T-helper 2 cell treated with Interferon-gamma antibody and Interleukin-4, amounts not matched to agents 5 μg/mL and 100 μg/mL, for 36 hours (primary cell): ENCODE measurements at regions not wholly inside any gene's neighbourhood (a gene's known extent, or its start where the extent isn't known, plus 50 kb on each side); places are given as distances from the start of the nearest gene placed in this dataset.

Source experiments
- DNase-seq: peaks from one replicate; pipeline ENCODE4 v3.0.0; 2021; ENCODE audit warnings: low spot score
- H3K27ac Mint-ChIP-seq: one replicate; pipeline ENCODE4 v1.8.0; 2021; ENCODE audit warnings: mild to moderate bottlenecking, mixed read lengths
- H3K27me3 Mint-ChIP-seq: one replicate; pipeline ENCODE4 v1.8.0; 2021; ENCODE audit warnings: low read depth, mixed read lengths
- H3K36me3 Mint-ChIP-seq: one replicate; pipeline ENCODE4 v1.8.0; 2021; ENCODE audit warnings: low read depth, mixed read lengths
- H3K4me1 Mint-ChIP-seq: one replicate; pipeline ENCODE4 v1.8.0; 2021; ENCODE audit warnings: low read depth, mixed read lengths
- H3K4me3 Mint-ChIP-seq: one replicate; pipeline ENCODE4 v1.8.0; 2022; ENCODE audit warnings: mild to moderate bottlenecking, moderate library complexity, mixed read lengths
- H3K9me3 Mint-ChIP-seq: one replicate; pipeline ENCODE4 v1.8.0; 2021; ENCODE audit warnings: mixed read lengths

DNA sequence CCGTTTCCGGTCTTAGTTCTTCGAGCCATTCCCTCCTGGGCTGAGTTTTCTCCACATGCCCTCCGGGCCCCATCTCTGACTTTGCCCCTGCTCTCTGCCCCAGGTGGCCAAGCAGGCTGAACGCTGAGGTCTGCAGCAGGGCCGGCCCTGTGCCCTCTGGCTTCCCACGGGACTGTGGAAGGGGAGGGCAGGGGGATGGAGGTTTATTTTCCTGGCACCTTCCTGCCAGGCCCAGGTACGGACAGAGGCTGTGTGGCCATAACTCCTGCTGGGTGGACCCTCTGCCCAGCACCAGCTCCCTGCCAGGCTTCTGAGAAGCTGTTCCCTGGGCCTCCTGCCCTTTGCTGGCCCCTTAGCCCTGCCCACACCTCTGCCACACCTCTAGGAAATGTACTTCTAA, 164.0 kb downstream of the TFCP2L1 start:
- Mint-ChIP-seq H3K36me3 (no peaks in the 10 kb centered on the region), H3K4me1 (no peaks in the 10 kb centered on the region), H3K27ac (no peak overlapping the region), H3K9me3 (no peaks in the 10 kb centered on the region), H3K4me3 (no peak overlapping the region), H3K27me3 (no peaks in the 10 kb centered on the region)
- DNase-seq, result no peak

DNA sequence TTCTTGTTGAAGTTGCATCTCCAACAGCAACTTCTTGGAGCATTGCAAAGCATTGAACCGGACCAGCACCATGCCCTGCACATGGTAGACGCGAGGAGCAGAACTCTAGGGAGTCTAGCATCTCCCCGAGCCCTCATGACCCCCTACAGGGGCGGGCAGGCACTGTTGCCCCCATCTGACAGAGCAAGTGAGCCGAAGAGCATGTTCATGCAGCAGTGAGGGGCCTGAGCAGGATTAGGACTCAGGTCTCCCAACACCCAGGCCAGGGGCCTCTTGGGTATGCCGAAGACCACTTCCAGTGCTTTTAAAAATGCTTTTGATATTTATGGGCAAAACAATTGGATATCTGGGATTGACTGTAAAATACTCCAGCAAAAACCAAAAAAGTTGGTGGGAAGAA, 163.3 kb downstream of the TFCP2L1 start:
- DNase-seq, result no peak
- Mint-ChIP-seq H3K9me3 (no peaks in the 10 kb centered on the region), H3K4me3 (no peak overlapping the region), H3K36me3 (no peaks in the 10 kb centered on the region), H3K27me3 (no peaks in the 10 kb centered on the region), H3K4me1 (no peaks in the 10 kb centered on the region), H3K27ac (no peak overlapping the region)

DNA sequence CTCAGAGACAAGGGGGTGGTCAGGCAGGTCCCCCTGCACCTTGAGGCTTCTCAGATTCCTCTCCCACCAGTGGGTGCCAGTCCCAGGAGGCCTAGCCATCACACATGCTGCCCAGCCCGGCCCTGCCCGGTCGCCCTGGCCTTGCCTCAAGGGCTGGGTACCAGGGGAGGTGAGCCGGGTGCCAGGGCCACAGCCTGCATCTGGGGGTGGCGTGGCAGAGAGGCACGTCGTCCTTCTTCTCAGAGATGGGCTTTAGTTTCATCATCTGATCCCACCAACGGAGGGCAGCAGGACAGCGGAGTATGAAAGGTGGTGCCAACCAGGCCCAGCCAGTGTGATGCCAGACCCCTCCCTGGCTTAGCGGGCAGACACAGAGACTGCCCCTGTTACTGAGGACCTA, 161.7 kb downstream of the TFCP2L1 start:
- Mint-ChIP-seq H3K4me1 (no peaks in the 10 kb centered on the region), H3K9me3 (no peaks in the 10 kb centered on the region), H3K36me3 (no peaks in the 10 kb centered on the region), H3K4me3 (no peak overlapping the region), H3K27me3 (no peaks in the 10 kb centered on the region), H3K27ac (no peak overlapping the region)
- DNase-seq, result no peak

DNA sequence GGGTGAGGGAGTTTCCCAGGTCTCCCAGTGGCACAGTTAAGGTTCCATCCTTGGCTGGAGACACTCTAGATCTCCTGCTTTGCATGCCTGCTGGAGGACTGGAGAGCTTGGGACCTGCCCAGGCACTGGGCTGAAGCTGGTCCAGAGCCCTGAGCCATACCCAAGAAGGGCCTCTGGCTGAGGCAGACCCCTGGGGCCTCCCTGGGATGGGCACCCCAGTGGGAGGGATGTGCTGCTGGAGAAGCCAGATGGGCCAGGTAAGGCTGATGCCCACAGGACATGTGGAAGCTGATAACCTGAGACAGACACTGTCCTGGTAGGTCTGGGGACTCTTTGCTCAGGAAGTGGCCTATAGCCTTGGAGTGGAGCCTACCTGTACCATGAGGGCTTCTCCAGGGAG, 160.7 kb downstream of the TFCP2L1 start:
- H3K36me3 Mint-ChIP-seq, result no peaks in the 10 kb centered on the region
- no peaks in the 10 kb centered on the region for H3K9me3 Mint-ChIP-seq

DNA sequence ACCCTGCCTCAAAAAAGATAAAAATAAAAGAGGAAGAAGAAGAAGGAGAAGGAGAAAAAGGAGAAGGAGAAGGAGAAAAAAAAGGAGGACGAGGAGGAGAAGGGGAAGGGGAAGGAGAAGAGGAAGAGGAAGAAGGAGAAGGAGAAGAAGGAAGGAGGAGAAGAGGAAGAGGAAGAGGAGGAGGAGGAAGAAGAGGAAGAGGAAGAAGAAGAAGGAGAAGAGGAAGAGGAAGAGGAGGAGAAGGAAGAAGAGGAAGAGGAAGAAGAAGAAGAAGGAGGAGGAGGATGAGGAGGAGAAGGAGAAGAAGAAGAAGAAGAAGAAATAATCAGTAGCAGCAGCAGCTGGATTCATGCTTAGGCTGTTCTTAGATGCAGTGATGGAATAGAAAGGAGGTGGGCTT, 159.7 kb downstream of the TFCP2L1 start:
- no peaks in the 10 kb centered on the region for H3K9me3 Mint-ChIP-seq
- DNase-seq, result no peak
- H3K27me3 Mint-ChIP-seq, result no peaks in the 10 kb centered on the region
- no peaks in the 10 kb centered on the region for H3K36me3 Mint-ChIP-seq
- H3K4me3 Mint-ChIP-seq, result no peak overlapping the region
- H3K27ac Mint-ChIP-seq, result no peak overlapping the region
- no peaks in the 10 kb centered on the region for H3K4me1 Mint-ChIP-seq

More for the DNA sequence above, 160.7 kb downstream of the TFCP2L1 start:
- H3K4me1 Mint-ChIP-seq, result no peaks in the 10 kb centered on the region
- H3K4me3 Mint-ChIP-seq, result no peak overlapping the region
- H3K27ac Mint-ChIP-seq, result no peak overlapping the region
- H3K27me3 Mint-ChIP-seq, result no peaks in the 10 kb centered on the region
- no peak for DNase-seq

DNA sequence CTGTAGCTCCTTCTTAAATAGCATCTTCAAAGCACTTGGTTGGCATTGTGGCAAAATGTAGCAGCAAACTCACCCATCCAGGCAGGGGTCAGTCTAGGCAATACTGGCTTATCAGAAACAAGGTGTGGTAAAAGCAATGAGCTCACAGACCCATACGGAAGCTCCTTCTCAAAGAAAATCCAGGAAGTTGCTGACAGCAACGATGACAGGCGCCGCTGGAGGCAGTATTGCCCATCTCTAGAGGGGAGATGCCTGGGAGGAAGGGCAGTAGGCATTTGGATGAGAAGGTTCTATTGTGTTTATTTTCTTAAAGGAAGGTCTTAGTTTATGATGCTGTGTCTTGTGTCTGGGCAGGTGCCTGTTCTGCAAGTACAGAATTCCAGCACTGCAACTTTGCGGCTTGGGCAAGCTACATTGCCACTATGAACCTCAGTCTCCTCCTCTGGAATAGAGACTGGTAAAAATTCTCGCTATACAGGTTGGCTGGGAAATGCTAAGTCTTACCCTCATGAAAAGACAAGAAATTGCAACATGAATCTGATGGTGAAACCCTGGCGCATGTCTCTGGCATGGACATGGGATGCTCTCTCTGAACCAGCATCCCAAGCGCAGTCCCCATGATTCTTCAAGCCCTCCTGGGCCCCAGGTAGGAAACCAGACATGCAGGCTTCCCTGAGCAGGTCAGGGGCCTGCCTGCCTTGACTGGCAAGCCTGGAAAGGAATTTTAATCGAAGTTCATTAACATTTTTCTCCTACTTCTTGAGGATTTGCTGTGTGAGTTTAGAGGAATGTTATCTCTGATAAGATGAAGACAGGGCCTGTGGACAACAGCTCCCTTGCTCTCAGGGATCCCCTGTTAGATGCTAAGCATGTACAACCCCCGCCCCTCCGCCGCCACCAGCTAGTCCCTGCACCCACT, 156.0 kb downstream of the TFCP2L1 start:
- H3K27ac Mint-ChIP-seq, result no peak overlapping the region
- no peaks in the 10 kb centered on the region for H3K4me1 Mint-ChIP-seq
- no peaks in the 10 kb centered on the region for H3K27me3 Mint-ChIP-seq
- H3K9me3 Mint-ChIP-seq, result no peaks in the 10 kb centered on the region
- DNase-seq, result no peak
- H3K4me3 Mint-ChIP-seq, result no peak overlapping the region
- H3K36me3 Mint-ChIP-seq, result no peaks in the 10 kb centered on the region

DNA sequence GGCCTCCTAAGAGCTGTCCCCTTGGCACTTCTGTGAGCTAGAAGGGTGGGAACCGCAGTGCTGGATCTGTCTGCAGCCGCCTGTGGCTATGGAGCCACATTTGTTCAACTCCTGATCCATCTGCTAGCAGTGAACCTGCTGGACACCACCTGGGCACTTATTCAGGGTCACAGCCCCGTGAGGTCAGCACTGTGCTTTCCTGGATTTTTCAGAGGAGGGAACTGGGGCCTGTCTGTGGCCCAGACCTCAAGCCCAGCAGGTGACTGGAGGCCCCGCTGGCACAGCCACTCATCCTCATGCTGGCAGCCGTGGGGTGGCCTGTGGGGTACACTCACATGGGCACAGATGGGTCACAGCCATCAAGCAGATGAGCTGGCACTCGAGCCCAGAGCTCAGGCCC, 155.3 kb downstream of the TFCP2L1 start:
- no peaks in the 10 kb centered on the region for H3K4me1 Mint-ChIP-seq
- H3K36me3 Mint-ChIP-seq, result no peaks in the 10 kb centered on the region
- no peaks in the 10 kb centered on the region for H3K9me3 Mint-ChIP-seq
- H3K27ac Mint-ChIP-seq, result no peak overlapping the region
- H3K4me3 Mint-ChIP-seq, result no peak overlapping the region
- DNase-seq, result no peak
- no peaks in the 10 kb centered on the region for H3K27me3 Mint-ChIP-seq

DNA sequence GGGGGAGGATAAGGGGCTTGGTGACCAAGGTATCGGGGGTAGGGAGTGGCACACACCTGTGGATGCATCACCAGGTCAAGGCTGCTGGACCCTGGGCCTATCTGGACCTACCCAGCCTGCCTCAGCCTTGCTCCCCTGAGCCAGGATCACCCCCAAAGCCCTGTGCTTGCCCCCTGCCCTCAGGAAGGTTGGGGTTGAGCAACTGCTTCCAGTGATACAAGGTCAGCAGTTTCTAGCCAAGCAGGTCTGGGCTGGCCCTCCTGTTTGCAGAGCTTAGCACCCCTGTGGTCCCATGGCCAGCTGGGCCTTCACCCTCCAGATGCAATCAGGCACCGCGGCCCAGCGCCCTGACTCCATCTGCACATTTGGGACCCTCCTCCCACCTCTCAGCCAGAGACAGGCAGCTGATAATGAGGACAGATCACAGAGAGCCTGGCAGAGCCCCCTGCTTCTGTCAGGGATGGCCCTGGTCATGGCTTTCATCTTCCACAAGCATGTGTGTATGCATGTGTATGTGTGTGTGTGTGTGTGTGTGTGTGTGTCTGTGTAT, 154.6 kb downstream of the TFCP2L1 start:
- no peak overlapping the region for H3K27ac Mint-ChIP-seq
- no peak for DNase-seq
- H3K36me3 Mint-ChIP-seq, result no peaks in the 10 kb centered on the region
- H3K9me3 Mint-ChIP-seq, result no peaks in the 10 kb centered on the region
- H3K27me3 Mint-ChIP-seq, result no peaks in the 10 kb centered on the region
- H3K4me1 Mint-ChIP-seq, result no peaks in the 10 kb centered on the region
- no peak overlapping the region for H3K4me3 Mint-ChIP-seq

DNA sequence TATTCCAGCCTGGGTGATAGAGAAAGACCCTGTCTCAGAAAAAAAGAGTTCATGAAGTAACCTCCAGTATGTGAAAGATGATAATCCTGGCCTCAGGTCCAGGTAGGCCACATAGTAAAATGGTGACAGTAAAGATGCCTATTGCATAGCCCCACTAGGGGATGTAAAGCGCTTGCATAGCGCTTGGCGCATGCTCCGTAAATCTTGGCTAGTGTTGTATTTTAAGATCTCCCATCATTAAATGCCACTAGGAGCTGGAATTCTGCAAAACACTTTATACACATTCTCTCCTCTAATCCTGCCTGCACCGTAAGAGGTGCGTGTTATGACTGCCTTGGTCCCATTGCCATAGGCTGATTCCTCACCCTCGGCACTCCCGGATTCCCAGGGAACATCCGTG, 153.6 kb downstream of the TFCP2L1 start:
- H3K27me3 Mint-ChIP-seq, result no peaks in the 10 kb centered on the region
- H3K9me3 Mint-ChIP-seq, result no peaks in the 10 kb centered on the region
- H3K4me1 Mint-ChIP-seq, result no peaks in the 10 kb centered on the region
- DNase-seq, result no peak
- no peaks in the 10 kb centered on the region for H3K36me3 Mint-ChIP-seq
- no peak overlapping the region for H3K27ac Mint-ChIP-seq
- H3K4me3 Mint-ChIP-seq, result no peak overlapping the region

DNA sequence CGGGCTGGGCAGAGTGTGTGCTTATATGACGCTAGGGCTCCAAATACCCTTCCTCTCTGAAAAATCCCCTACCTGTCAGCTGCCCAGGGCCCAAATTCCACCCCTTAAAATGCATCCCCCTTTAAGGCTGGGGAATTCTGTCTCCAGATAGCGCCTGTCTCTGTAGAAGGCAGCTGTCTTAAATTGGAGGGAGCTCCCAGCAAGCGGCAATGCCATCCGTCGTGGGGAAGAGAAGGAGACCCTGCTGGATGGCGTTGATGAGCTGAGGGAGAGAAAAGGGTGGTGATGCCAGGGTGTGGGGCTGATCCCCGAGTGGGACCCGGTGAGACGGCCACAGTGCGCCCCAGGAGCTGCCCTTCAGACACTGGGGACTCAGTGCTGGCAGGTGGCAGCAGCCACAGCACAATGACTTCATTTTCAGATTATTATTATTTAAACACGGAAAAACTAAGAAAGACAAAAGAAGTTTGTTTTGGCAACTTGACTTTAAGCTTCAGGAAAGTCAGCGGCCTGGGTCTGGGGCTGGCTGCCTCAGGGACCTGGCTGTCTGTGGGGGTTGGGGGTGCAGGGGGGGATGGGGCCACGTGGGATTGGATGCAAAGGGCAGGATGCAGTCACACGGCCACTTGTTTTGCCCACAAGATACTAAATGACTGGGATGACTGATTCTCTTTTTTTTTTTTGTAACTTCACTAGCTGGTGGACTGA, 152.8 kb downstream of the TFCP2L1 start:
- no peak for DNase-seq
- H3K4me3 Mint-ChIP-seq, result no peak overlapping the region
- no peaks in the 10 kb centered on the region for H3K36me3 Mint-ChIP-seq
- no peaks in the 10 kb centered on the region for H3K27me3 Mint-ChIP-seq
- no peaks in the 10 kb centered on the region for H3K4me1 Mint-ChIP-seq
- no peaks in the 10 kb centered on the region for H3K9me3 Mint-ChIP-seq
- no peak overlapping the region for H3K27ac Mint-ChIP-seq

DNA sequence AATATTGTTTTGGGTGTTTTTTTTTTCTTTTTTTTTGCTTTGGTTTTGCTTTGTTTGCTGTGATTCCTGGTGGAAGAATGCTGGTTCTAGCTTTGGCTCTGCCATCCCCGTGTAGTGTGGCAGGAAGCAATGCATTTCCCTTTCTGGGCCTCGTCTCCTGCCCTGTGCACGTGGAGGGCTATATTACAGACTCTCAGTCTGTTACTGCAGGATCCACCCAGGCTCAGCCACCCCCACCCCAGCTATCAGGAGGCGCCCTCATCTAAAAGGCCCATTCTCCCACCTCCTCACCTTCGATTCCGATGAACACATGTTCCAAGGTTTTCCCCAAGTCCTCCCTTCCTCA, 152.3 kb downstream of the TFCP2L1 start:
- no peaks in the 10 kb centered on the region for H3K4me1 Mint-ChIP-seq
- no peaks in the 10 kb centered on the region for H3K27me3 Mint-ChIP-seq
- DNase-seq, result no peak
- H3K4me3 Mint-ChIP-seq, result no peak overlapping the region
- H3K36me3 Mint-ChIP-seq, result no peaks in the 10 kb centered on the region
- no peaks in the 10 kb centered on the region for H3K9me3 Mint-ChIP-seq
- H3K27ac Mint-ChIP-seq, result no peak overlapping the region

DNA sequence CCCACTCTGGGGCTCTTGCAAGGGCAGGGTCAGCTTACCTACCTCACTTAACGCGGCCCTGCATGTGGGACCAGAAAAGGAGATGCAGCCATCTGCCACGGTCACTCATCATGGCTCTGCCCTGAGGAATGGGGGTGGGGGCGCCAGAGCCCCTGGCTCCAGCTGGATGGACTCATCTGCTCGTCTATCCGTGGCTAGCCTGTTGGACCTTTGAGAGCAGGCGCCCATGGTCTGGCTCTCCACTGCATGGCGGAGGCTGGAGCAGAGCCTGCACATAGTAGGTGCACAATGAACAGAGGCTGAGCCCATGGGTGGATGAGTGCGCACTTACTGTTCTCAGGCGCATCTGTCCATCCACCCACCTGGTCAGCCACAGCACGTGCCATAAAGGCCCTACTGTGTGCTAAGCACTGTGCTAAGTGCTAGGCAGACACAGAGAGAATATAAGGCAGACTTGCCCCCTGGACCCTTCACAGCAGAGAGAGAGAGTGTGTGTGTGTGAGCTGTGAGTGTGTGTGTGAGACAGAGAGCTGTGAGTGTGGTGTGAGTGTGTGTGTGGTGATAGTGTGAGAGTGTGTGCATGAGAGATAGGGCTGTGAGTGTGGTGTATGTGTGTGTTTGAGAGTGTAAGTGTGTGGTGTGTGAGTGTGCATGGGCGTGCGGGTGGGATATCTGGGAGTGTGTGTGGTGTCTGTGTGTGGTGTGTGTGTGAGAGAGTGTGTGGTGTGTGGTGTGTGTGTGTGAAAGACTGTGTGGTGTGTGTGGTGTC, 151.3 kb downstream of the TFCP2L1 start:
- Mint-ChIP-seq H3K9me3 (no peaks in the 10 kb centered on the region), H3K36me3 (no peaks in the 10 kb centered on the region), H3K4me1 (no peaks in the 10 kb centered on the region), H3K27ac (no peak overlapping the region), H3K27me3 (no peaks in the 10 kb centered on the region), H3K4me3 (no peak overlapping the region)
- DNase-seq, result no peak

DNA sequence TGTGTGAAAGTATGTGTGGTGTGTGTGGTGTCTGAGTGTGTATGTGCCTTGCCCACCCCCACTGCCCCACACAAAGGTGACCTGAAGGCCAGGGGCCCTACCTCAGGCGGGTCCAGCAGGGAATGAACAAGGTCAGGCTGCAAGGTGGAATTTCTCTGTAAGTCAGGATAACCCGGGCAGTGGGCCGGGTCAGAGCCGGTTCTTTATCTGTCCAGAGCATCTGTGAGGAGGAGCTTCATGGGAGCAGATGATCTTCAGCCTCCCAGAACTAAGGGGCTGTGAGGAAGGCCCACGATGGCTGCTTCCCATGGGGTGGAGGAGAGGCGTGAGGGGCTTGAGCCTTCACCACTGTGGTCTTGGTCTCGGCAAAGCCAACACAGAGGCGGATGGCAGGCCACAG, 150.3 kb downstream of the TFCP2L1 start:
- no peak for DNase-seq
- Mint-ChIP-seq H3K4me1 (no peaks in the 10 kb centered on the region), H3K4me3 (no peak overlapping the region), H3K9me3 (no peaks in the 10 kb centered on the region), H3K27me3 (no peaks in the 10 kb centered on the region), H3K36me3 (no peaks in the 10 kb centered on the region), H3K27ac (no peak overlapping the region)
